ENCODE measurements at regions not wholly inside any gene's neighbourhood (a gene's known extent, or its start where the extent isn't known, plus 50 kb on each side); places are given as distances from the start of the nearest gene placed in this dataset.

- TF ChIP-seq, protein P1, sequence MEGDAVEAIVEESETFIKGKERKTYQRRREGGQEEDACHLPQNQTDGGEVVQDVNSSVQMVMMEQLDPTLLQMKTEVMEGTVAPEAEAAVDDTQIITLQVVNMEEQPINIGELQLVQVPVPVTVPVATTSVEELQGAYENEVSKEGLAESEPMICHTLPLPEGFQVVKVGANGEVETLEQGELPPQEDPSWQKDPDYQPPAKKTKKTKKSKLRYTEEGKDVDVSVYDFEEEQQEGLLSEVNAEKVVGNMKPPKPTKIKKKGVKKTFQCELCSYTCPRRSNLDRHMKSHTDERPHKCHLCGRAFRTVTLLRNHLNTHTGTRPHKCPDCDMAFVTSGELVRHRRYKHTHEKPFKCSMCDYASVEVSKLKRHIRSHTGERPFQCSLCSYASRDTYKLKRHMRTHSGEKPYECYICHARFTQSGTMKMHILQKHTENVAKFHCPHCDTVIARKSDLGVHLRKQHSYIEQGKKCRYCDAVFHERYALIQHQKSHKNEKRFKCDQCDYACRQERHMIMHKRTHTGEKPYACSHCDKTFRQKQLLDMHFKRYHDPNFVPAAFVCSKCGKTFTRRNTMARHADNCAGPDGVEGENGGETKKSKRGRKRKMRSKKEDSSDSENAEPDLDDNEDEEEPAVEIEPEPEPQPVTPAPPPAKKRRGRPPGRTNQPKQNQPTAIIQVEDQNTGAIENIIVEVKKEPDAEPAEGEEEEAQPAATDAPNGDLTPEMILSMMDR (IDR thresholded peaks at IDR 0.05), result no peak
- TF ChIP-seq POLR2A (IDR thresholded peaks at IDR 0.05), result no peak
These were observed 232.2 kb upstream of the ETAA1 start for GRCh38 chr2:67164771-67165522.

Data from esophagus squamous epithelium (tissue), 4 donors.